NCI-H1930 (cell line): ENCODE measurements at regions not wholly inside any gene's neighbourhood (a gene's known extent, or its start where the extent isn't known, plus 50 kb on each side); places are given as distances from the start of the nearest gene placed in this dataset.
"Not testable (repeated sequence)": the region's sequence is repeated elsewhere in the genome, so short reads cannot be mapped to it uniquely, and the experiment has no call there.

Experiments
- DNase-seq, 2 experiments: peaks; one replicate each; lab custom pipeline; 2025; lab: John Stamatoyannopoulos, UW

DNA sequence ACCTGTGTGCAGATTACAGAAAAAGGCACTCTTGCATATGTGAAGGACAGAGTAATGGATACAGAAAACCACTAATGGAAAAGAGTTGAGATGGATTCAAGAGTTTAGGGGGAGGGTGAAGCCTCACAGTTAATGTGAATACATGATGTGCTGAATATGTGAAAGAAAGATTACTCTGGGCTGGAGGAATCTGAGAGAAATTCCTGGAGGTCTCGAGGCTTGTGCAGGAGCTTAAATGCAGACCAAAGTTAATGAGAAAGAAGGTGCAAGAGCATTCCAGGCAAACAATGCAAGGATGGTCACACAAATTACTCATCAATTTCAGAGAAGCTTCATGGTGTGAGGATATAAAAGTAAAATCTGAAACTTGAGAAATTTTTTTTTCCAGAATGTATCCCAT lies 768.8 kb downstream of the STPG2 start:
- no peak for DNase-seq

DNA sequence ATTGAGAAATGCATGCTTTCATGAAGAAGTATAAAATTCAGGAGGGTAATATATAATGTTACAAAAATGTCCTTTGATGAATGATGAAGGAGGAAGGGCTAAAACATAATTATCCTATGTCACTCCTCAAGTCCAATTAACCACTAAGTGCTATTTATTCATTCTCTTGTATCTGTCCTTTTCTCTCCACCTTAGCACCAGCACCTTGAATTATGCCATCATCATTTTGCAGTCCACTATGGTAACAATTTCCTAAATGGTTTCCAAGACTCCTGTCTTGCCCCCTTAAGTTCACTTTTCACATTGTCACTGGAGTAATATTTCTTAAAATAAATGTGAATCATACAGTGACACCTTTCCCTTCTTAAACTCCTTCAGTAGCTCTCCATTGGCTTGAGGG lies 756.3 kb downstream of the STPG2 start:
- no peak for DNase-seq

DNA sequence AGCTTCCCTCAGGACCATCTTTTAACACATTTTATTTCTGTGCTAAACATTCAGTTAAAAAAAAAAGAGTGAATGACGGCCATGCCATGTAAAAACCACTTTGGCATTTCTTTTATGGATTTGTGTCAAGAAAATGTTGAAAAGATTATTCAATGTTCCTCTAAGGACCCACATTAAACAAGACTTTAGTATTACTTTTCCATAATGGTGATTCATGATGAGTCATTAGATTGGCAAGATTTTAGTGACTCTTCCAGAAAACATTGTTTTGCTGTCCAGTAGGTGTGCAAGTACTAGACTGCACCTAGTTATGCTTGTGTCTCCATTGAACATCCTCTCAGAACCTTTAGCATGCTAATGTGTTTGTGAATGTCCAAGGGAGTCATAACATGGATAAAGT lies 748.6 kb downstream of the STPG2 start:
- no peak for DNase-seq

DNA sequence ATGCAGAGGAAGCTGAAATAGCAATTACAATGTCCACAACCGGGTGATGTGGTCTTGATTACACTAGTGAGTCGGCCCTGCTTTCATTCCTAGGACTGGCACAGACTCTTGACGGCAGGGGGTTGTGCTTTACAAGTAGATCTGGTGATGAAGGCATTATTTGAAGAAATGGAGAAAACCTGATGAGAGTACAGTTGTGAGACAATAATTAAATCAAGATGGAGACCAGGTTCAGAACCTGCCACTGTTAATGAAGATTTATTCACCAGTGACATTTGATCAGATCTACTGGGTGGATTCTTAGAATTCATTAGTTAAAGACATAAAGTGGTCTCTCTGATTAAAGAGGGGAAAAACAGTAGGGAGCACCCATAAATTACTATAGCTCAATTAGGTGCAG lies 747.2 kb downstream of the STPG2 start:
- DNase-seq: no peak

DNA sequence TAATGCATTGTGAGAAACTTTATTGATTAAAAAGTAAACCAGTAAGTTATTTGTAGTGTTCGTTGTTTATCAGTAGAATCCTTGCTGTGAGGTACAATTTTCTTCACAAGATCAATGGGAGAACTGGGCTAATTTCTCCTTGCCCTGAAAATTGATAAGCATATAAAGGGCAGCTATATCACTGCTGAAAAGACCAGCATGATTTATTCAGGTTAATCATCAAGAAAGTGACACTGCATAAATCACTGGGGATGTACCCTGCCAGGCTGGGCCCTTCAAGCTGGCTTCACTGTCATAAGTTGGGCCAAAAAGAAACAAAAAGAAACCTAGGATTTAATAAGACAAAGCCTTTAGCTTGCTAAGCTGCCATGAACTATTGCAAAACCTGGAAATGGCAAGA lies 746.7 kb downstream of the STPG2 start:
- DNase-seq: no peak

DNA sequence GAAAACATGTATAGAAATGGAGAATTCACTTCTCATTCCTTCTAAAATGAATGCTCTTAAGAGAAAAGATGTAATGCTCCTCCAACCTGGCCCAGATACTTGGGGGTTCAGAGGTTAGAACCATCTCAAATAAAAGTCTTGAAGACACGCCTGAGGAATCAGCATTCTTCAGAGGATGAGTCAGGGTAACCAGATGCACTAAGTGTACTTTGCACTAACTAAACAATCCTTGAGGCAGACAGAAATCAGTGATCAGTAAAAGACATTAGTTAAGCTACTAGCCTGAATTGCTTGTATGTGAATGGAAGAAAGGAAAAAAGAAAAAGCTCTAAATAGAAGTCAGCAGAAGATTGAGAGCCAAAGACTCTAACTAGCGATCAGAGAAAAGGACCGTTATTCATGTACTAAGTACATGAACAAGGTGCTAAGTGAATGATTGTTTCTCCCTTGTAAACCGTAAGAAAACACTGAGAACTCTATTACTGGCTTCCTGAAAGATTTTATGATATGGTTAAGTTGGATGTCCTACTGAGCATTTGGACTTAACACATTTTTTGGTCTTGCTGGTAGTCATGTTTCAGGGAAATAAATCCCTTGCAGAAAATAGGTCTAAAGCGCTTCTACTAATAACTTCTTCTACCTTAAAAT lies 738.3 kb downstream of the STPG2 start:
- DNase-seq: no peak

DNA sequence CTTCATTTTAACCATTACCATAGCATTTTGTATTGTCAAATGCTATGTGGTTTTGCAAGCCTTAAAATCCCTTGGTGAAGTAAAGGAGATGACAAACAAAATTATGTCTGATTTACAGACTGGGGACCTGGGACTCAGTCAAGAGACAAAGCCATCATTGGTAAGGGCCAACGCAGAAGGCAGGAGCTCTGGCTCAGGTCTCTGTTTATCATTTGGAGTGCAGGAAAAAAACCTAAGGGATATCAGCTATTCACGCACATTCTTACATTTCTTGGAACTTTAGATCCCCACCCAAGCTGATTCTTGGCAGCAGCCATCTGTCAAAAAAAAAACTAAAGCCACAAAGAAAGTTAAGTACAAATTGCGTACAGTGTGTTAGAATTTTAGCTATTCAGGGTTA lies 731.9 kb downstream of the STPG2 start:
- DNase-seq: no peak

DNA sequence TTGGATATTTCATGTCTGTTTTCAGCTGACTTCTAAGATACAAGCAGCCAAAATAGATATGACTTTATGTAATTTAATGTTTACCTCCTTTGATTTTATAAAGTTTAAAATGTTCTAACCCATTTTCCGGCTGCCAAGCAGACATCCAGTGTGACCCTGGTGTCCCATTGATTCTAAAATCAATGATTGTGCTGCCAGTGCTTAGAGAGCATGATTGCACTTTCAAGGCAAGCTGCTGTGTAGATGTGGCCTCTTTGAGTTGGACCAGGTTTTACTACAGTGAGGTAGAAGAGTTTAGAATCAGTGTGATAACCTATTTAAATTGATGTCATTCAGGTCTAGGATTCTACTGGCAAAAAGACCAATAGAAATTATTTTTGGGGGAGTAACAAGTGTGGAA lies 730.9 kb downstream of the STPG2 start:
- DNase-seq: no peak

DNA sequence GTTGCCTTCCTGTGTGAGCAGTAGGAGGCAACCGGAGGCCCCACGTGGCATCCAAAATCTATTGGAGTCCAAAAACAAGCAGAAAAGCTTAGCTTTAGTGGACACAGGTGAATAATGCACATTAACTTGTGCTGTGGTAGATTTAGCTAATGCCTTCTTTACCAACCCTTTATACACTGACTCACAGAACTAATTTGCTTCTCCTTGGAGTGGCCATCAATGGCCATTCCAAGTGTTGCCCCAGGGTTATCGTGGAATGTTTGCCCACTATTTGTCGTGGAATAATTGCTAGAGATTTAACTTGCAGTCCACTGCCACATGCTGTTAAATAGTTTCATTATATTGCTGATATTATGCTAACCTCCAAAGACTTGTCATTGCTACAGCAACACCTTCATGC lies 729.1 kb downstream of the STPG2 start:
- DNase-seq: no peak

DNA sequence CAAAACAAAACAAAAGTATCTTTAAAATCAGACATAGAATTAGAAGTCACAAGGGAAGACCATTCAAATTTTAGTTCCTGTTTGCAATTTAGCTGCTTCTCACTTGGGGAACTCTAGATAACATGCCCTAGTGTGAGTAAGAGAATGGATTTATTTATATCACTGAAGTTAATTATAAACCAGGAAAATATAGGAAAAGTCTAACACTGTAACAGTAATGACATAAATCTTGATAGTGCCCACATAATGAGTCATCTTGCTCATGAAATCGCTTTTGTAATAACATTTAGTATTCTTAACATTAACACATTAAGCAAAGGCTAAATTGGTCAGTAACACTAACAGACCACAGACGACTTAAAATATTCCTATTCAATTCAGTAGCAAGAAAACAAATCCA lies 710.7 kb downstream of the STPG2 start:
- DNase-seq: no peak

DNA sequence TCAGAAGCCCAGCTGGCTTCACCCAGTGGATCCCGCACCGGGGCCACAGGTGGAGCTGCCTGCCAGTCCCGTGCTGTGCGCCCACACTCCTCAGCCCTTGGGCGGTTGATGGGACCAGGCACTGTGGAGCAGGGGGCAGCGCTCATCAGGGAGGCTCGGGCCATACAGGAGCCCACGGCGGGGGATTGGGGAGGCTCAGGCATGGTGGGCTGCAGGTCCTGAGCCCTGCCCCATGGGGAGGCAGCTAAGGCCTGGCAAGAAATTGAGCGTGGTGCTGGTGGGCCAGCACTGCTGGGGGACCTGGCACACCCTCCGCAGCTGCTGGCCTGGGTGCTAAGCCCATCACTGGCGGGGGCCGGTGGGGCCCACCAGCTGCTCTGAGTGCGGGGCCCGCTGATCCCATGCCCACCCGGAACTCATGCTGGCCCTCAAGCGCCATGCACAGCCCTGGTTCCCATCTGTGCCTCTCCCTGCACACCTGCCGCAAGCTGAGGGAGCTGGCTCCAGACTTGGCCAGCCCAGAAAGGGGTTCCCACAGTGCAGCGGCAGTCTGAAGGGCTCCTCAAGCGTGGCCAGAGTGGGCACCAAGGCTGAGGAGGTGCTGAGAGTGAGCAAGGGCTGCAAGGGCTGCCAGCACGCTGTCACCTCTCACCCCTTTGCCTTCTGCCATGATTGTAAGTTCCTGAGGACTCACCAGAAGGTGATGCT lies 705.1 kb downstream of the STPG2 start:
- not testable (repeated sequence) for DNase-seq

DNA sequence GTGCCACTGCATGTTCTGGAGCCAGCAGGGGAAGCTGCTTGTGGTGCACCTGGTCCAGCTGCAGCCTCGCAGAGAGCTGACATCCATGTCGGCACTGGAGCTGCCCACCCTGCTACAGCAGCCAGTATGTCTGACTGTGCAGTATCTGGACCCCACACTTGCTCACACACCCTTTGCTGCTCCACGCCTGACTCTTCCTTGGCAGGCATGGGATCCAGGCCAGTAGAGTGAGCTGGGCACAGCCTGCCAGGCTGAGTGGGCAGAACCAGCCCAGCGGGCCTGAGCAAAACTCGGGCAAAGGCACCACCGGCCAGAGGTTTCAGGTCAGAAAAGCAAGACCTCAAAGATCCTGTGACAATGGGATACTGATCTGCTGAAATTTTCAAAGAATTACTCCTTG lies 690.1 kb downstream of the STPG2 start:
- no peak for DNase-seq

DNA sequence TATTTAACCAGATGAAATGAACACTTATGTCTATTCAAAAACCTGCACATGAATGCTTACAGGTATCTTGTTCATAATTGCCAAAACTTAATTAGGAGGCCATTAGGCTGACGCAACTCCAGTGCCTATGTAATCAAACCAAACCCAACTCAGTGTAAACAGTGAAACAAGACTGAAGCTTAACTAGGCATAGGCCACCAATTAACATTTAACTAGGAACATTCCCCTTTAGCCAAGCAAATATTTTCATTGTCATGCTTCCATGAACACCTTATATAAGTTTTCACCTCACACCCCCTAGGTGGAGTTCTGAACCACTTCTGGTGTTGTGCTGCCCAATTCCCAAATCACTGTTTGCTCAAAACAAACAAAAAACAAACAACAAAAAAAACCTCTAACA lies 686.0 kb downstream of the STPG2 start:
- DNase-seq: no peak

DNA sequence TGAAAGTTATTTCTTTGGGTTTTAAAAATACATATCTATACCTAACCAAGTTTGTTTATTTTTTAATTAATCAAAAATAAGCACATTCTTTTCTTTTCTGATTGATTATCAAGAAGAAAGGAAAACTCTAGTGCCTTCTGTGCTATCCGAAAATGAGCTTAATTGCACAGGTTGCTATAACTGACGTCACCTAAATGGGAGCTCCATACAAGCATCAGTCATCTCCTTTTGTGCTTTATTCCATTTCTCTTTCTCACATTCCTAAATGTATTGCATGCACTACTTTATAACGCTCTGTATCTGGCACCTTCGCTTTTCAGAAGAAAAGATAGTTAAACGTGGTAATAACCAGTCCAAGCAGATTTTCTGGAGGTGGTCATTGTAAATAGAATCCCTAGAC lies 675.0 kb downstream of the STPG2 start:
- no peak for DNase-seq

DNA sequence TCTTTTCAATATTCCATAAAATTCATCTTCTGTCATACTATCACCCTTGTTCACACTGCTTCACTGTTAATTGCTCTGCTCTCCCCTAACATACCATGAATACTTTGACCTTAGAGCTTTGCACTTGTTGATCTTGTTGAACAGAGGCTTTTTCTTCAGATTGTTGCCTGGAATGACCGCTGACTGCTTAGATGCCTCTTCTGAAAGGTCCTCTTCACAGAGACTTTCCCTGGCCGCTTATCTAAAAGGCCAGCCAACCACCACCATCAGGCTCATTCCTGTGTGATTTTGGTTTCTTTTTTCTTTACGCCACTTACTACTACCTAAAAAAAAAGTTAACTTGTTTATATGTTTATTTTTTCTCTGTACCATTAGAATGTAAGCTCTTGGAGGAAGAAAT lies 667.7 kb downstream of the STPG2 start:
- DNase-seq: no peak

DNA sequence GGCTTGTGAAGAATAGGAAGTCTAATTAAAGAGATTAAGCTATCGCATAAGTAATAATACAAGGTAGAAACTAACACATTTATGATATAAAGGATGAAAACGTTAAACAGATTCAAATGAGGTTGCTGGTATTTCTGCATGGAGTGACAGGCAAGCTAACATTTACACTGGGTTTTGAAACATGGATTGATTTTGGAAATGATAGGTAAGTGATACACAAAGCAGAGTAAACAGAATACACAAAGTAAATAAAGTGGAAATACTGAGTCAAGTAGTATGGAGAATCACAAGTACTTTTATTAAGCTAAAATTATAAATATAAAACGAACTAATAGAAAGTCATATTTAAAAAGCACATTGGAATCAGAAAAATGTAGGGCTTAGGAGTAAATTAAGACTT lies 665.3 kb downstream of the STPG2 start:
- DNase-seq: no peak

DNA sequence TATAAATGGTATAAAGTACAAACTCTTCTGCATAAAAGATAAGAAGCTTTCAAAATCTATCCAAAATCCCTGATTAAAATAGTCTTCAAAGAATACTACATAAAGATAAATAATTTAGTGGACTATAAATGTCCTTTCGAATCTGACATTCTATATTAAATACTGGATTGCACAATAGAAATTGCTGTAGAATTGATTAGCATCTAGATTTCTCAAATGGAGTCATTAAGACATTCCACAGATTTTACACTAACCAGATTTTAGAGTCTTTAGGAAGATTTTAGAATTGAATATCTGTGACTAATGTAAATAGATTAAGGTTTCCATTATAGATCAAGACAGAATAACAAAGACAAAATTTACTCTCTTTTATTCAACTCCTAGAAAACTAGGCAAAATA lies 663.9 kb downstream of the STPG2 start:
- DNase-seq: no peak

DNA sequence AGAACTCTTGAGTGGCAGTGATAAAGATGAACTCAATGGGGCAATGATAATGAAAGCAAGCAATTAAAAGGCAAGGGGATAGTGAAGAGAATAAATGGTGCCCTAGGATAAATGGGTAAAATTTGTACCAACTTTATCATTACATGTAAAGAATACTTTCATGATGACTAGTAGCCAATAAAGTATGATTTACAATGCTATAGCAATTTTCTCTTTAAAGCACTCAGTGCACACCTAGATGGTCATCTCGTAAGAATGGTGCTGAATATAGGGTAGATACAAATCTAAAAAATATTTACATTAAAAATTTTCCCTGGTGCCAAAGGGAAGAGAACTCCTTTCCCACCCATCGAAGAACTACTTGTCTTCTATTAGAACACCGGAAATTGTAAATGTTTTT lies 651.4 kb downstream of the STPG2 start:
- no peak for DNase-seq

DNA sequence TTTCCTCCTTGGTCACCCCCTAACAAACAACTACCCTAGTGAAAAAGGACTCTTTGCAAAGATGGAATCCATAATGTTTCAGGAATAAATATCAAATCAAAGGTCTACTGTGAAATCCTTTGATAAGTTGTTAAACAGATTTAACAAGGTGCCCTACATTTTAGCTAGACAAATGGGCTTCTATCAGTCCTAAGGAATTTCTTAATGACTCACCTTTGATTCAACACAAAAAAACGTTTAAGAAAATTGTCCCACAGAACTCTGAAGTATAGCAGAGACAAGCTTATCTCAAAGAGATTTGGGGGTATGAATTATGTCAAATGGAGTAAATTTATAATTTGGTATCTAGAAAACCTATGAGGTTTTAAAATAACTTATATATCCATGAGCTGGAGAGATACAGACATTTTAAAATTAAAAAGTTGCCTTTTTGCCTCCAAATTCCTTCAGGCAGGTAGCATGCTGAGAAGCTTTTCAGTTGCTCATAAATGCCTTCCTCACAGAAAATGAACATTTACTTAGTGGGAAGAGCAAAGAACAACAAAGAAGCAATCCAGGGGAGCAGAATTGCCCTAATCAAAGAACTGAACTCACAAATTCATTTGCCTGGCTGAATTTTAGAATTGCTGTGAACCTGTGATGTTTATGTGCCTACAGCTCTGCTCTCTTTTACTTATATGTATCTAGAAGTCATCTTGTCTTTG lies 649.3 kb downstream of the STPG2 start:
- no peak for DNase-seq

DNA sequence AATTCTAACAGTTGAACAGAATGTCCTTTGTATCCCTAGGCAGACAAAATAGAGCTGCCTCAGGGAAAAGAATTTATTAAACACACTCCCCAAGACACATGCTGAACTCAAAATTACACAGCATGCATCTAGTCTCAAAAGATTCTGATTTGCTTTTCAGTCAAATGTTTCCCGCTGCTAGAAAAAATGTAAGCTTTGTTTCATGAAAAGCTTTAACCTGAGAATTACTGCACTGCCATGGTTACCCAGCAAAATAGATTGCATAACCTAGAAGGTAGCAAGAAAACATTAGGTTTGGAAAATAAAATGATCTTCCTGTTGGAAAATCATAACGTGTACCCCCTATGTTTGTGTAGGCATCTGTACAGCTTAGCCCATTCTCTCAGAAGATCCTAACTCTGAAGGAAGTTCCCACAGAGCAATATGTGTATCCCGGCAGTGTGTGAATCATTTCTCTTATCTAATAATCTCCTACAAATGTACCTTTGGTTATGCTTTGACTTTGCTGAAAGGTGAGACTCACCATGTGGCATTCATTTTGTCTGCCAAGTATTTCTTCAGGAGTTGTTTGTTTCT lies 646.9 kb downstream of the STPG2 start:
- DNase-seq: no peak

DNA sequence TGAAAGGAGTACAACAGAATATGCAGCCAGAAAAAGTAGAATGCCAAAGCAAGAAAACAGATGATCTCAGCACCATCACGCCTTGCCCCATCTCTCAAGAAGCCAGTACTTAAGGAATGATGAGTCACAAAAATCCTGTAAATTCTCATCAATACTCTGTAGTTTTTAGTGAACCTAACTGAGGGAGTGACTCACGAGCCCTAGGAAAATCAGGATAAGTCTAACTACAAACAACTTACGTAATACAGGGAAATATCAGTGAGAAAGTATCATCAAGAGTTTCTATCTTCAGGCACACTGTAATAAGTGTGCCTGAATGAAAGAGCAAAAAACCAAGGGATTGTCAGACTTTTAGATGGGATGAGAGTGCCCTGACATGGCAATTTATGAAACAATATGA lies 644.4 kb downstream of the STPG2 start:
- DNase-seq: no peak

DNA sequence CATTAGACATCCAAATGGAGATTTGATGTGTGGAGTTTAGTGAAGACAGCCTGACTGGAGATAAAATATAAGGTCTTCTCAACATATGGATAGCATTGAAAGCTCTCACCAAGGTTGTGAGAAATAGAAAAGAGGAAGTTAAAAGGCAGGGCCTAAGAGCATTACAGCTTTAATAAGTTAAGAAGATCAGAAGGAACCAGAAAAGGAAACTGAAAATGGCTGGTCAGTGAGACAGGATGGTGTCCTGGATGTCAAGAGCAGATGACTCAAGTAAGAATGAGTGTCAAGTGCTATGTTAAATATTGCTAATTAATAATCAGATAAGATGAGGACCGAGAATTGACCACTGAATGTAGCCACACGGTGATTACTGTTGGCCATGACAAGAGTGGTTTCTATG lies 642.9 kb downstream of the STPG2 start:
- no peak for DNase-seq

DNA sequence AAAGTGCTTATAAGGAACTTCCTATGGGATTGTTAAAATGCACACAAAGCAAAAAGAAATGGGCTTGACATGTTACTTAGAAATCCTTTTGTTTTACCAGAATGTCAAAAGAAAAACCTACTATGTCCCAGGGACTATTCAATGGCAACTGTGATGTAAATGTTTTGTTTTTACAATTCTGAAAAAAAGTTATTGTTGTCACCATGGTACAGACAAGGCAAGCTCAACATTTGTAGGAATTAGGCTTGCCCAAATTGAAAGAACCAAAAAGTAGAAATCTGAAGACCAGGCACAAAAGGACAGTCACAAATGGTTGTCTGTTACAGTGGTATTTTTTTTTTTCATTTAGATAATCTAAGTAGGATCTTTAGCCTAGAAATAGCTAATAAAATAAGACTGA lies 638.6 kb downstream of the STPG2 start:
- DNase-seq: no peak
